ENCODE measurements at regions not wholly inside any gene's neighbourhood (a gene's known extent, or its start where the extent isn't known, plus 50 kb on each side); places are given as distances from the start of the nearest gene placed in this dataset.

GRCh38 chr4:170671171-170671570, 581.4 kb upstream of the AADAT start:
- Histone ChIP-seq H3K4me2 (ENCODE audit: low read length) (no peak overlapping the region), H3K4me3 (ENCODE audit: low read length) (no peak overlapping the region), H3K36me3 (ENCODE audit: low read depth, low read length) (no peaks in the 10 kb centered on the region), H3K9me3 (ENCODE audit: low read length) (no peaks in the 10 kb centered on the region), H3K4me1 (ENCODE audit: insufficient read depth, low read length) (peaks cover 37% of the 10 kb centered on the region; the same call in 1 of the 2 replicates), H3K9me2 (replicated peaks; ENCODE audit: low read length) (no peaks in the 10 kb centered on the region), H3F3A (ENCODE audit: low read length, unreplicated experiment) (no peaks in the 10 kb centered on the region), H3K27ac (ENCODE audit: low read length) (no peak overlapping the region), H3K79me2 (ENCODE audit: low read length) (no peaks in the 10 kb centered on the region), H4K20me1 (ENCODE audit: low read length) (no peaks in the 10 kb centered on the region), H3K27me3 (ENCODE audit: low read length) (no peaks in the 10 kb centered on the region), H2AFZ (ENCODE audit: low read length) (no peak overlapping the region), H3K9ac (ENCODE audit: low read length) (no peak overlapping the region)
- TF ChIP-seq EZH2phosphoT487 (IDR thresholded peaks at IDR 0.05; ENCODE audit: borderline replicate concordance, low read length) (no peak), CTCF (conservative IDR thresholded peaks at IDR 0.05; ENCODE audit: low read depth, low read length) (no peak), EZH2 (IDR thresholded peaks at IDR 0.05; ENCODE audit: low read length, unreplicated experiment) (no peak)
- intact Hi-C loops (cut with micrococcal nuclease), result no loop called here
- no peak for ATAC-seq
- ChIA-PET CTCF (no interaction called here), POLR2A (ENCODE audit: unreplicated experiment) (no interaction called here)
- no TSS peak for BruUV-seq (replicated peaks)
- no peak for DNase-seq

- TF ChIP-seq CTCF (conservative IDR thresholded peaks at IDR 0.05; ENCODE audit: low read depth, low read length), result no peak
- no peak for TF ChIP-seq EZH2phosphoT487 (IDR thresholded peaks at IDR 0.05; ENCODE audit: borderline replicate concordance, low read length)
- no peak for TF ChIP-seq EZH2 (IDR thresholded peaks at IDR 0.05; ENCODE audit: low read length, unreplicated experiment)
- H3K27ac ChIP-seq (ENCODE audit: low read length), result no peak overlapping the region
Observed at GRCh38 chr4:170667814-170668213, 578.1 kb upstream of the AADAT start.

GRCh38 chr4:170666909-170667308, 577.2 kb upstream of the AADAT start:
- DNase-seq (no peak), ATAC-seq (no peak)
- H3K9ac ChIP-seq (ENCODE audit: low read length), result no peak overlapping the region
- ChIA-PET POLR2A (ENCODE audit: unreplicated experiment) (no interaction called here), CTCF (no interaction called here)
- H3K36me3 ChIP-seq (ENCODE audit: low read depth, low read length), result no peaks in the 10 kb centered on the region
- H3K9me2 ChIP-seq (replicated peaks; ENCODE audit: low read length), result no peaks in the 10 kb centered on the region
- H3K4me3 ChIP-seq (ENCODE audit: low read length), result no peak overlapping the region
- H3K4me2 ChIP-seq (ENCODE audit: low read length), result no peak overlapping the region
- no peaks in the 10 kb centered on the region for H4K20me1 ChIP-seq (ENCODE audit: low read length)
- no peak overlapping the region for H3K27ac ChIP-seq (ENCODE audit: low read length)
- H2AFZ ChIP-seq (ENCODE audit: low read length), result no peak overlapping the region
- no peaks in the 10 kb centered on the region for H3K9me3 ChIP-seq (ENCODE audit: low read length)
- H3K4me1 ChIP-seq (ENCODE audit: insufficient read depth, low read length), result peaks cover 6% of the 10 kb centered on the region; the same call in 1 of the 2 replicates
- no peaks in the 10 kb centered on the region for H3K27me3 ChIP-seq (ENCODE audit: low read length)
- no peaks in the 10 kb centered on the region for H3K79me2 ChIP-seq (ENCODE audit: low read length)
- intact Hi-C loops (cut with micrococcal nuclease), result no loop called here
- no TSS peak for BruUV-seq (replicated peaks)
- no peaks in the 10 kb centered on the region for H3F3A ChIP-seq (ENCODE audit: low read length, unreplicated experiment)
- TF ChIP-seq EZH2phosphoT487 (IDR thresholded peaks at IDR 0.05; ENCODE audit: borderline replicate concordance, low read length) (no peak), EZH2 (IDR thresholded peaks at IDR 0.05; ENCODE audit: low read length, unreplicated experiment) (no peak), CTCF (conservative IDR thresholded peaks at IDR 0.05; ENCODE audit: low read depth, low read length) (no peak)

More at GRCh38 chr4:170667814-170668213, 578.1 kb upstream of the AADAT start:
- H3K9ac ChIP-seq (ENCODE audit: low read length), result no peak overlapping the region
- no peaks in the 10 kb centered on the region for H3K79me2 ChIP-seq (ENCODE audit: low read length)
- ATAC-seq (no peak), DNase-seq (no peak)
- intact Hi-C loops (cut with micrococcal nuclease), result no loop called here
- no peaks in the 10 kb centered on the region for H3F3A ChIP-seq (ENCODE audit: low read length, unreplicated experiment)
- ChIA-PET POLR2A (ENCODE audit: unreplicated experiment) (no interaction called here), CTCF (no interaction called here)
- H3K4me3 ChIP-seq (ENCODE audit: low read length), result no peak overlapping the region
- H4K20me1 ChIP-seq (ENCODE audit: low read length), result no peaks in the 10 kb centered on the region
- H2AFZ ChIP-seq (ENCODE audit: low read length), result no peak overlapping the region
- H3K4me1 ChIP-seq (ENCODE audit: insufficient read depth, low read length), result peaks cover 15% of the 10 kb centered on the region; the same call in 1 of the 2 replicates
- no peaks in the 10 kb centered on the region for H3K9me2 ChIP-seq (replicated peaks; ENCODE audit: low read length)
- no peak overlapping the region for H3K4me2 ChIP-seq (ENCODE audit: low read length)
- H3K9me3 ChIP-seq (ENCODE audit: low read length), result no peaks in the 10 kb centered on the region
- H3K27me3 ChIP-seq (ENCODE audit: low read length), result no peaks in the 10 kb centered on the region
- H3K36me3 ChIP-seq (ENCODE audit: low read depth, low read length), result no peaks in the 10 kb centered on the region
- BruUV-seq (replicated peaks), result no TSS peak
